Hematopoietic multipotent progenitor cell treated with erythropoietin and hydrocortisone succinate and interleukin-3 and kit ligand, for 8 days (in vitro differentiated cells): ENCODE measurements at regions not wholly inside any gene's neighbourhood (a gene's known extent, or its start where the extent isn't known, plus 50 kb on each side); places are given as distances from the start of the nearest gene placed in this dataset.

Source experiments
- DNase-seq: peaks from one replicate; pipeline ENCODE4 v3.0.0-alpha.2; 2015

GRCh38 chr4:124396333-124396732, 316.2 kb downstream of the ANKRD50 start:
- DNase-seq, result no peak

GRCh38 chr4:124401606-124402005, 310.9 kb downstream of the ANKRD50 start:
- DNase-seq, result no peak

DNA sequence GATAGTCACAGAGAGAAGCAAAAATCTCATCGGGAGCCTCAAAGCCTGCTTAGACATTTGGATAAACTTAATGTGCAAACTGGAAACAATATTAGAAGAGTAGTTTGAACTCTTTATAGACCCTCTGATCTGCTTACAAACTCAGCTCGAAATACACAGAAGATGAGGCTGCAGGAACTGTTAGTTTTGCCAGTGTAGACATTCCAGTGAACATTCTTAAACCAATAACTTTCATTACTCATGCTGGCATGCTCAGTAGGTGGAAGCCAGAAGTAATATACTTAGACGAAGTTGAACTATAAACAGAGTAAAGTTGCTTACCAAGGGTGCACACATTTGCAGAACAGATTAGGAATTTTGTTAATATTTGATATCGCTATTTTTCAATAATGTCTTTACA, 303.5 kb downstream of the ANKRD50 start:
- DNase-seq, result no peak

- no peak for DNase-seq
Observed at GRCh38 chr4:124414276-124415040, 298.1 kb downstream of the ANKRD50 start.

- DNase-seq, result no peak
Observed at GRCh38 chr4:124415146-124415545, 297.4 kb downstream of the ANKRD50 start.

- no peak for DNase-seq
Observed at GRCh38 chr4:124417371-124417770, 295.2 kb downstream of the ANKRD50 start.

GRCh38 chr4:124420166-124420695, 292.3 kb downstream of the ANKRD50 start:
- no peak for DNase-seq

DNA sequence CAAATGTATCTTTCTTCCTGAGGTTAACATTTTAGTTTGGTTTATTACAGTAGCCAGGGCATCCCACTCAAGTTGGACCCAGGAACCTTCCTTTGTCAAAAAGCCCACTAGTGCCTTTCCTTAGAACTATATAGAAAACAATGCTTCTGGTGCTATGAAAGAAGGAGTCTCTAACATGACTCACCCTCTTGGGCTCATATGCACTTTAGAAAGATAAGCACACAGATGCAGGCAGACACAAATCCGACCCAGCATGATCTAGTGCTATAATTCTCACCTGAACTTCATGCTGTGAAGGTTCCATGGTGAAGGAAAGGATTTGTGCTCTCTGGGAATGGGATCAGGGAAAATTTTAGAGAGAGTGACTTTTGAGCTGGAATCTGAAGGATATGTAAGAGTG, 289.4 kb downstream of the ANKRD50 start:
- DNase-seq, result no peak

GRCh38 chr4:124426279-124426678, 286.3 kb downstream of the ANKRD50 start:
- DNase-seq, result no peak

DNA sequence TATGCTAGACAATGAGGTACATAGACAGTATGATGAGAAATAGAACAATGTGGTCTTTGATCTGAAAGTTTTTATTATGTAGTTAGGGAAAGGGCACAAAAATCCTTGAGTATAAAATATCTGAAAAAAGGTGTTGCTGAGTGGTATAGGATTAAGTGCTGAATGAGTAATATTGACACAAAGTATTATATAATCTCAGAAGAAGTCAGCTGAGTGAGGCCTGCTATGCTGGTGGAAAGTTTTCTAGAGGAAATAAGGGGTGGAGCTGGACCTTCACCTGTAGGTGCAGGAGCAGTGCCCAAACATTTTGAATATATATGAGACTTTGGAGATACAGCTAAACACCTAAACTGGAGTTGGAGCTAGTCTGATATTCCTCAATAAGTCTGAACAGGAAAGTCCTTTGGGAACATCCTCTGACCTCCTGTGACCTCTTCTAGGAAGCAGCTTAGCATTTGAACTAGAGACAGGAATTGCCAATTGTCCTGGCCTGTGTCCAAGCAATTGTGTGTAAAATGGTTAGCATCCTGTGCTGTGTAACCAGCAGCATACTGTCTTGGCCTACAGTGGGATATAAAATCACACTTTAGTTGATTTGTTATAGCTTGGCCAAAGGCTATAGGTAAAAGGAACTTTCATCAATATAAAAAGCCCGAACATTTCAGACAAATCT, 285.3 kb downstream of the ANKRD50 start:
- DNase-seq, result no peak

- DNase-seq, result no peak
Observed at GRCh38 chr4:124428648-124429047, 283.9 kb downstream of the ANKRD50 start.

GRCh38 chr4:124429746-124430250, 282.7 kb downstream of the ANKRD50 start:
- DNase-seq, result no peak

DNA sequence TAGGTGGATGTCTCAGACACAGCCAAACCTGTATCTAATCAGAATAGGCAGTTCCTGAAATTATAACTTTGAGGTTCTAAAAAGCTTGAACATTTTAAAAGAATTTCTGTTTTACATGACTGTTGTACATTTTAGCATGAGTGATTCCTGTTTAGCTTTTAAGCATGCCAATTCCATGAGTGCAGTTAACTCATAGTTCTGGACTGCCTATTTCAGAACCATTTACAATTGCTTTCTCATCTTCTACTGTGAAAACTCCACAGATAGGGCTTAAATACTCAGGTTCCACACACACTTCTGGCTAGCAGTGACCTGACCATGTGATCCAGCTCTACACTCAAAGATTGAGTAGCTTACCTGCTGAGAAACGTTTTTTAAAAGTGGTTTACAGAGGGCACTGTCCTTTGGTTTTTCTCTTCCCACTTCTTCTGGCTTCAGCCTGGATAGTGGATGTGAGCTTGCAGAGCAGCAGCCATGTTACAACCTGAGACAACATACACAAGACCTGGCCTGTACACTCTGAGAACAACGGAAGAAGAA, 280.8 kb downstream of the ANKRD50 start:
- no peak for DNase-seq

DNA sequence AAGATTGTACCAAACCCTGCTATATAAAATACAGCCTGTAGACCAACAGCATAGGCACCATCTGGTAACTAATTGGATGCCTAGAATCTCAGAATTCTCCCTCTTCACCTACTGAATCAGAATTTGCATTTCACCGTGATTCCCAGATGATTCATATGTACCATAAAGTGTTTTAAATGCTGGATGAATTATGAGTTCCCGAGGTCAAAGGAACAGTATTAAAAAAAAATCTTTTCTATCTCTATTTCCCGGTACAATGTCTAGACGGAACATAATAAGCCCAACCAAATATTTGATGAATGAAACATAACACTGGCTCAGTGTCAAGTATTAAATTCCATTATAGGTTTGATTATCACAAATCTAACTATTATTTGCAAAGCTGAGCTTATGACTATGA, 280.0 kb downstream of the ANKRD50 start:
- DNase-seq, result no peak

DNA sequence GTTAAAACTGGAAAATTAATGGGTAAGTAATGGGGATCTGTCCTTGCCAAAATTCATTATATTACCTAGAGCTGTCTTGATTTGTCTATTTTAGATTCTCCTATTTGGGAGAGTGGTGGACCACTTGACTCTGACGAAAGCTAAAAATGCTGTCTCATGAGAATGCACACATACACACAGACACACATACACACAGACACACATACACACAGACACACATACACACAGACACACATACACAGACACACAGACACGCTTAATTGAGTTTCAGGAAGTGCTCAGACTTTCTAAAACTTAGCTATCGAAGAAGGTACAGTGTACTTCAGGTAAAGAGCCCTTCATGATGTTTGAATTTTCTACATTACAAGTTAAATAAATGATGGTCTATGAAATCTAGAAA, 279.5 kb downstream of the ANKRD50 start:
- no peak for DNase-seq

DNA sequence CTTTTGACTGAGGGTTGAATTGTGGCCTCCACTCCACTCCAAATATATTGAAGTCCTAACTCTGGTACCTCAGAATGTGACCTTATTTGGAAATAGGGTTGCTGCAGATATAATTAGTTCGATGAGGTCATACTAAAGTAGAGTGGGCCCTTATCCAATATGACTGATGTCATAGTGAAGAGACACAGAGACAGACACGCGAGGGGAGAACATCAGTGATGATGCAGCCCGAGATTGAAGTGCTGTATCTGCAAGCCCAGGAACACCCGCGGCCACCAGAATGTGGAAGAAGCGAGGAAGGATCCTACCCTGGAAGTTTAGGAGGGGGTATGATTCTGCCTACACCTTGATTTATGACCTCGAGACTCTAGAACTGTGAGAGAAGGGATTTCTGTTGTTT, 279.0 kb downstream of the ANKRD50 start:
- DNase-seq, result no peak

DNA sequence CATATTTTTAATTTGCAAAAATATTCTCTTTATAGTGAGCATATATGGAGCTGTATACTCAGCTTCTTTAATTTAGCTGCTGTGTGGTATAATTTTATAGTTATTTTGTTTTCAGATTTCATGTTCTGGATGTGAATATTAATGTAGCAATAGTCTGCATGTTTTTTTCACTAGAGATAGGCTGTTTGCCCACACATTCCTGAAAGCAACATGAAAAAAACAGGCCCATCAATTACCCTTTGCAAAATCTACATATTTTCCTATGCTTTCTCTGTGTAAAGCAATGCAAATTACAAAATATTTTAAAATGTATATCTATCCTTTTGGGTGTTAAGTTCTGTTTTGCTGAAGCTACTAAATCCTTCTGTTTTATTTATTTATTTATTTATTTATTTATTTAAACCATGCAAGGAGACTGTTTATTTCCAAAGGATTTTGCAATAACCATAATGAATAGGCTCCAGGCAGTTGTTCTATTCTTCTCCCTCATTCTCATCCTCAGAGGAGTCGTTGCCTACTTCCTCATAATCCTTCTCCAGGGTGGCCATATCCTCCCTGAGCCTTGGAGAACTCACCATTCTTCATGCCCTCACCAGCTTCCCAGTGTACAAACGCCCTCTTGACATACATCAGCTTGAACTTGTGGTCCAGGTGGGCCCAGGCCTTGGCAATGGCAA, 277.1 kb downstream of the ANKRD50 start:
- no peak for DNase-seq

DNA sequence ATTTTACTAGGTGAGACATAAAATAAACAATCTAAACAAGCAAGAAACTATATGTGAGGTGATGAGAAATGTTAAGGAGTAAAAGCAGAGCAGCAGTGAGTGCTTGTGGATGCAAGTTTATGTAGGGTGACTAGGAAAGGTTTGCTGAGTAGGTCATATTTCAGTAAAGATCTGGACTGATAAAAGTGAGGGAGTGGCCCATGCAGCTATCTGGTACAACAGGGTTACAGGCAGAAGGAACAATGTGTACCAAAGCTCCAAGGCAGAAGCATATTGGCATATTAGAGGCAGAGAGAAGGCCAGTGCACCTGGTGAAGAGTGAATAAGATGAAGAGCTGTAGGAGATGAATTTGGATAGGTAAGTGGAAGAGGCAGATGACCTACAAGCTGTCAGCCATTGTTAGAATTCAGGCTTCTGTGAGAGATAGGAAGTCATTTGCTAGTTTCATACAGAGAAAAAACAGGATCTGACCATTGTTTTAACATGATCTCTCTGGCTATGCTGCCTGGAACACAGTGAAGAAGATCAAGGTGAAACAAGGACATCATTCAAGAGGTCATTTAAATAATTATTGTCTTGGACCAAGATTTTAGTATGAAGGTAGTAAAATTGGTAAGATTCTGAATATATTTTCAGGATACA, 274.6 kb downstream of the ANKRD50 start:
- no peak for DNase-seq

GRCh38 chr4:124445071-124445470, 267.5 kb downstream of the ANKRD50 start:
- DNase-seq, result no peak

GRCh38 chr4:124449881-124450280, 262.7 kb downstream of the ANKRD50 start:
- no peak for DNase-seq

GRCh38 chr4:124450851-124451250, 261.7 kb downstream of the ANKRD50 start:
- DNase-seq, result no peak

DNA sequence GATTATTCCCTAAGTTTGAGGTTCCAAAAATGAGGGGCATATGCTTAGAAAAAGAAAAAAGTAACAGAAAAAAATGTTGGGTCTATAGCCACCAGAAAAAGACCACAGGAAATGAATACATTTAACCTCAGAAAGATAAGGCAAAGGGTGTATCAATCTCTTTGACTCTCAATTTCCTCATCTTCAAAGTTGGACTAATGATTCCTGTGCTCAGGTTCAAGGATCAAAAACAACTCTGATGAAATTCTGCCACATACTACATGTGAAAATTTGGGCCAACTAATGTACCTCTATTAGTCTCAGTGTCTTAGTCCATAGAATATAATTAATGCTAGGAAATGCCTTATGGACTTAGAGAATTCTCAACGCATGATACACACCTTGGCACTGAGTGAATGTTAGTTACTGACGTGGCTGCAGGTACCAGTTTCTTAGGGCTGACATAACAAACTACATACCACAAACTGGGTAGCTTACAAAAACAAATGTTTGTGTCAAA, 257.7 kb downstream of the ANKRD50 start:
- no peak for DNase-seq

DNA sequence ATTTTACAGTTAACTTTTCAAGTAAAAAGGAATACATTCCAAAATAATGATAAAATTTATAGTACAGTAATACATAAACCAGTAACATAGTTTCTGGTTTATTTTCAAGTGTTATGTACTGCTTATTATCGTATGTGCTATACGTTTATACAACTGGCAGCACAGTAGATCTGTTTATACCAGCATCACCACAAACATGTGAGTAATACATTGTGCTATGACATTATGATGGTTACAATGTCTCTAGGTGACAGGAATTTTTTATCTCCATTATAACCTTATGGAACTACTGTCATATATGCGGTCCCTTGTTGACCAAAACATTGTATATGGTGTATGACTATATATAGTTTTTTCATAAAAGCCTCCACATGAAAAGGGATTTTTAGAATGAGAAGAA, 256.9 kb downstream of the ANKRD50 start:
- no peak for DNase-seq
